ENCODE measurements at regions not wholly inside any gene's neighbourhood (a gene's known extent, or its start where the extent isn't known, plus 50 kb on each side); places are given as distances from the start of the nearest gene placed in this dataset.

DNA sequence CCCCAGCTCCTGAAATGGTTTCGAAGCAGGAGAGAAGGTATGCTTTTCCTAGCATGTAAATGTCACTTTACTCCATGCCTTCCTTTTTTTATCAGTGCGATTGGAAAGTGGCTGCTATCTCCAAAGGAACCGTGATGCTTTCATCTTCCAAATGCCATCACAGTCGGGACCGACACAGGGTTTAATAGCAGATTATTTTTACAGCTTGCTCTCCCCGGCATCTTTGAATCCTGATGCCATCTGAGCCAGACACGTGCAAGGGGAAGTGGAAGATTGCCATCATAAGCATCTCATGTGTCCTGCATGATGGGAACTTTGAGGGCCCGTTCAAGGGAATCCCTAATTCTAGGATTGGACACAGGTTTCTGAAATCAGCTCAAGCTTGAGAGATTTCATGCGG is 253.4 kb upstream of the KCNG1 start:
- FAIRE-seq (no peak), DNase-seq (ENCODE audit: low read depth, low spot score) (no peak)
- Histone ChIP-seq H3K4me3 (ENCODE audit: control insufficient read depth in 2 of 3, extremely low read depth in 1 of 3, insufficient read depth in 2 of 3, low read depth in 1 of 3, low read length in 3 of 3) (no peak overlapping the region), H3K27ac (ENCODE audit: control insufficient read depth, insufficient read depth, low read length) (no peak overlapping the region), H3K9ac (ENCODE audit: control insufficient read depth, extremely low read depth, insufficient read depth, low read length) (no peak overlapping the region), H3K36me3 (ENCODE audit: control insufficient read depth in 2 of 2, extremely low read depth in 1 of 2, insufficient read depth in 2 of 2, low read length in 2 of 2) (no peaks in the 10 kb centered on the region), H3K9me3 (ENCODE audit: control insufficient read depth, low read depth, low read length) (no peaks in the 10 kb centered on the region), H3K9me1 (ENCODE audit: control insufficient read depth, extremely low read depth, insufficient read depth, low read length) (no peaks in the 10 kb centered on the region), H4K20me1 (ENCODE audit: control insufficient read depth, extremely low read depth, insufficient read depth, low read length) (no peaks in the 10 kb centered on the region), H3K4me2 (ENCODE audit: control insufficient read depth, extremely low read depth, insufficient read depth, low read depth, low read length) (no peak overlapping the region), H3K27me3 (ENCODE audit: control insufficient read depth, extremely low read depth, insufficient read depth, low read length) (peaks cover 9% of the 10 kb centered on the region), H3K79me2 (ENCODE audit: control insufficient read depth, insufficient read depth, low read length) (no peaks in the 10 kb centered on the region), H2AFZ (ENCODE audit: control insufficient read depth, low read length) (no peak overlapping the region), H3K4me1 (ENCODE audit: control insufficient read depth, extremely low read depth, insufficient read depth, low read length) (no peaks in the 10 kb centered on the region)
- TF ChIP-seq CTCF (optimal IDR thresholded peaks at IDR 0.05 in 1 of 3, IDR thresholded peaks at IDR 0.05 in 1 of 3, conservative IDR thresholded peaks at IDR 0.05 in 1 of 3; ENCODE audit: extremely low read depth in 1 of 3, insufficient read depth in 2 of 3, low read length in 3 of 3): no peak
- no peak for TF ChIP-seq EZH2 (IDR thresholded peaks at IDR 0.05; ENCODE audit: low read length)
- dilution Hi-C loops (cut with MboI; ENCODE audit: extremely low pct_ligation_motif_present, low sequenced_read_pairs): no loop called here

DNA sequence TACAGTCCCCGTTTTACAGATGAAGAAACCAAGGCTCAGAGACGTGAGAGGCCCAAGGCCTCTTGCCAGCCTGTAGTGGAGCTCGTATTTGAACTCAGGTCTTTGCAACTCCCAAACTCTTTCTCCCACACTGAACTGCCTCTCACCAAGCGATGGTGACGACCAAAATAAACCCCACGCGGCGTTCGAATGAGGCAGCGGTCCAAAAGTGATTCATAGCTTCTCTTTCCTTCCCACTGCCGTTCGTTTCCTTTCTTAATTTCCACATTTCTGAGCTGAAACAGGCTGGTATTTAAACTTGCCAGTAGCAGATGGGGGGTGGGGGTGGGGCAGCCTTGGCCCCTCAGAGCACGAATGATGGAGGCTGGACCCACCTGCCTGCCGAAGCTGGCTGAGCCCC is 252.9 kb upstream of the KCNG1 start:
- dilution Hi-C loops (cut with MboI; ENCODE audit: extremely low pct_ligation_motif_present, low sequenced_read_pairs): no loop called here
- DNase-seq (ENCODE audit: low read depth, low spot score) (no peak), FAIRE-seq (no peak)
- Histone ChIP-seq H3K36me3 (ENCODE audit: control insufficient read depth in 2 of 2, extremely low read depth in 1 of 2, insufficient read depth in 2 of 2, low read length in 2 of 2) (no peaks in the 10 kb centered on the region), H4K20me1 (ENCODE audit: control insufficient read depth, extremely low read depth, insufficient read depth, low read length) (no peaks in the 10 kb centered on the region), H3K9ac (ENCODE audit: control insufficient read depth, extremely low read depth, insufficient read depth, low read length) (no peak overlapping the region), H3K4me1 (ENCODE audit: control insufficient read depth, extremely low read depth, insufficient read depth, low read length) (no peaks in the 10 kb centered on the region), H3K27ac (ENCODE audit: control insufficient read depth, insufficient read depth, low read length) (no peak overlapping the region), H2AFZ (ENCODE audit: control insufficient read depth, low read length) (no peak overlapping the region), H3K27me3 (ENCODE audit: control insufficient read depth, extremely low read depth, insufficient read depth, low read length) (peaks cover 9% of the 10 kb centered on the region), H3K79me2 (ENCODE audit: control insufficient read depth, insufficient read depth, low read length) (no peaks in the 10 kb centered on the region), H3K9me3 (ENCODE audit: control insufficient read depth, low read depth, low read length) (no peaks in the 10 kb centered on the region), H3K4me3 (ENCODE audit: control insufficient read depth in 2 of 3, extremely low read depth in 1 of 3, insufficient read depth in 2 of 3, low read depth in 1 of 3, low read length in 3 of 3) (no peak overlapping the region), H3K4me2 (ENCODE audit: control insufficient read depth, extremely low read depth, insufficient read depth, low read depth, low read length) (no peak overlapping the region), H3K9me1 (ENCODE audit: control insufficient read depth, extremely low read depth, insufficient read depth, low read length) (no peaks in the 10 kb centered on the region)
- TF ChIP-seq EZH2 (IDR thresholded peaks at IDR 0.05; ENCODE audit: low read length) (no peak), CTCF (optimal IDR thresholded peaks at IDR 0.05 in 1 of 3, IDR thresholded peaks at IDR 0.05 in 1 of 3, conservative IDR thresholded peaks at IDR 0.05 in 1 of 3; ENCODE audit: extremely low read depth in 1 of 3, insufficient read depth in 2 of 3, low read length in 3 of 3) (no peak)
